ENCODE measurements at regions not wholly inside any gene's neighbourhood (a gene's known extent, or its start where the extent isn't known, plus 50 kb on each side); places are given as distances from the start of the nearest gene placed in this dataset.

DNA sequence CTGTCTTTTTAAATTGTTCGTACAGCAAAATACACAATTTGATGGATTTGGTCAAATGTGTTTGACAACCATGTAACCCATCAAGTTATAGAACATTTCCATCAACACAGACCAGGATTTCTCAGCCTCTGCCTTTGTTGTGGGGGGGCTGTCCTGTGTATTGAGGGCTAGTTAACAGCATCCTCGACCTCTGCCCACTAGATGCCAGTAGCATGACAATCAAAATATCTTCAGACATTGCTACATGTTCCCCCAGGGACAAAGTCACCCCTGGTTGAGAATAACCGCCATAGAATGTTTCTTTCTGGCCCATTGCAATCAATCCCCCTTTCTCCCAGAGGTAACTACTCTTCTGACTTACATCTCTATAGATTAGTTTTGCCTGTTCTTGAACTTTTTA, 310.1 kb upstream of the RGMA start:
- TF ChIP-seq CTCF (IDR thresholded peaks at IDR 0.05): no peak
- TF ChIP-seq POLR2A (IDR thresholded peaks at IDR 0.05): no peak

Measured in tibial nerve (tissue), 3 donors.